Fibroblast of pulmonary artery (primary cell): ENCODE measurements at regions not wholly inside any gene's neighbourhood (a gene's known extent, or its start where the extent isn't known, plus 50 kb on each side); places are given as distances from the start of the nearest gene placed in this dataset.

Experiments
- DNase-seq: peaks from one replicate; pipeline ENCODE4 v3.0.0-alpha.2; 2010; ENCODE audit warnings: low read depth
- H3K4me3 ChIP-seq: replicated peaks from 2 replicates; pipeline ENCODE4 v1.5.1; 2011; ENCODE audit warnings: low read depth, mild to moderate bottlenecking, control low read depth, low read length, moderate library complexity
- TF ChIP-seq, protein P1 (sequence below): IDR thresholded peaks from 2 replicates; pipeline ENCODE4 v1.5.1; 2011; ENCODE audit warnings: mild to moderate bottlenecking, control low read depth, low read length, inconsistent platforms; ENCODE audit errors: missing control alignments

GRCh38 chr17:77827511-77827910 is 131.0 kb upstream of the TNRC6C start:
- H3K4me3 ChIP-seq, result no peak overlapping the region
- no peak for DNase-seq
- TF ChIP-seq, protein P1, sequence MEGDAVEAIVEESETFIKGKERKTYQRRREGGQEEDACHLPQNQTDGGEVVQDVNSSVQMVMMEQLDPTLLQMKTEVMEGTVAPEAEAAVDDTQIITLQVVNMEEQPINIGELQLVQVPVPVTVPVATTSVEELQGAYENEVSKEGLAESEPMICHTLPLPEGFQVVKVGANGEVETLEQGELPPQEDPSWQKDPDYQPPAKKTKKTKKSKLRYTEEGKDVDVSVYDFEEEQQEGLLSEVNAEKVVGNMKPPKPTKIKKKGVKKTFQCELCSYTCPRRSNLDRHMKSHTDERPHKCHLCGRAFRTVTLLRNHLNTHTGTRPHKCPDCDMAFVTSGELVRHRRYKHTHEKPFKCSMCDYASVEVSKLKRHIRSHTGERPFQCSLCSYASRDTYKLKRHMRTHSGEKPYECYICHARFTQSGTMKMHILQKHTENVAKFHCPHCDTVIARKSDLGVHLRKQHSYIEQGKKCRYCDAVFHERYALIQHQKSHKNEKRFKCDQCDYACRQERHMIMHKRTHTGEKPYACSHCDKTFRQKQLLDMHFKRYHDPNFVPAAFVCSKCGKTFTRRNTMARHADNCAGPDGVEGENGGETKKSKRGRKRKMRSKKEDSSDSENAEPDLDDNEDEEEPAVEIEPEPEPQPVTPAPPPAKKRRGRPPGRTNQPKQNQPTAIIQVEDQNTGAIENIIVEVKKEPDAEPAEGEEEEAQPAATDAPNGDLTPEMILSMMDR, result no peak

- TF ChIP-seq, protein P1, result no peak
- DNase-seq, result no peak
- H3K4me3 ChIP-seq, result no peak overlapping the region
These were observed 129.6 kb upstream of the TNRC6C start for GRCh38 chr17:77828749-77829539.

DNA sequence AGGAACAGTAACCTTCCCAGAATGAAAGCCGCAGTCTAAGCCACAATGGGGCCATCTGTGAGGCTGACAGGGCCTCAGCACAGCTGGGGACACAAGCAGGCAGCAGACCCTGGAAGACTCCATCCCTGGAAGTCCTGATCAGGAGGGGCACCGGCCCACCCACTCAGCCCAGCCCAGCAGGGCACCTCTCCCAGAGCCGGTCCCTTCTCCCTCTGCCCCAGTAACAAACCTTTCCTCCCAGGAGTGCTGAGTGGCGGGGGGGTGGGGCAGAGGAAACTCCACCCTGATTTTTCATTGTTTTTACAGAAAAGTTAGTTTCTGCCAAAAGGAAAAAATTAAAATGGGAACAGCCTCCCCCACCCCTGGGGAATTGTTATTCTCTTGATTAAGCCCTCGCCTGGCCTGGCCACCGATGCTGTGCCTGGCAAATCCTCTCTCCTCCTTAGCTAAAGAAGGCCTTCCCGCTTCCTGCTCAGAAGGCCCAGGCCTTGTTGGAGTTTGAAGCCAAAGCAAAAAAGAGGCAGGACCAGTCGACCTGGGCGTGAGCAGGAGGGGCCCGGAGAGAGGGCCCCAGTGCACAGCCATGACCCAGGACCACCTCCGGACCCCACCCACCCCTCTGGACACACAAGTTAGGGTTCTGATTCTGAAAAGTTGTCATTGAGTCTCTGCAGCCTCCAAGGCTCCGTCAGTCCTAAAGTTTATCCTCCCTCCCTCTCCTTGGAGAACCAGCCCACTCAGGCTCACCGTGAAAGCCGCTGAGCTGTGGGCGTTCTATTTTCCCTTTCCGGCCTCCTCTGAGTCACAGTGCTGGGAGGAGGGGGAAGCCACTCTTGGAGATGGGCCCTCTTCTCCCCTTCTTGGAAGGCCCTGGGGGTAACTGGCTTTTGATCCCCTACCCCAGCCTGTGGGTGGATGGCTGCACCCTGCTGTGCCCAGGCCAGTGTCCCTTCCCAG is 128.4 kb upstream of the TNRC6C start:
- TF ChIP-seq, protein P1, result no peak
- peak overlapping the region; percentile 12 for H3K4me3 ChIP-seq
- peak; percentile 87 for DNase-seq

- DNase-seq, result no peak
- peak overlapping the region; percentile 12 for H3K4me3 ChIP-seq
- TF ChIP-seq, protein P1, result no peak
These were observed 127.6 kb upstream of the TNRC6C start for GRCh38 chr17:77830816-77831473.

- peak; percentile 68 for DNase-seq
- no peak overlapping the region for H3K4me3 ChIP-seq
- TF ChIP-seq, protein P1, result no peak
These were observed 126.9 kb upstream of the TNRC6C start for GRCh38 chr17:77831474-77832179.

GRCh38 chr17:77832180-77832560 is 126.3 kb upstream of the TNRC6C start:
- DNase-seq, result no peak
- H3K4me3 ChIP-seq, result no peak overlapping the region
- TF ChIP-seq, protein P1, result no peak
